ENCODE measurements at regions not wholly inside any gene's neighbourhood (a gene's known extent, or its start where the extent isn't known, plus 50 kb on each side); places are given as distances from the start of the nearest gene placed in this dataset.
"Not testable (repeated sequence)": the region's sequence is repeated elsewhere in the genome, so short reads cannot be mapped to it uniquely, and the experiment has no call there.

GRCh38 chrX:44767308-44767707, 76.5 kb upstream of the DUSP21 start:
- Mint-ChIP-seq H3K36me3 (ENCODE audit: low read depth) (no peaks in the 10 kb centered on the region), H3K4me1 (no peaks in the 10 kb centered on the region), H3K27ac (no peak overlapping the region), H3K27me3 (ENCODE audit: low read depth) (no peaks in the 10 kb centered on the region), H3K4me3 (no peak overlapping the region), H3K9me3 (peaks cover 15% of the 10 kb centered on the region)
- TF ChIP-seq CTCF (IDR thresholded peaks at IDR 0.05; ENCODE audit: unreplicated experiment in 3 of 3) = no peak

GRCh38 chrX:44765556-44765955, 78.3 kb upstream of the DUSP21 start:
- H3K27ac Mint-ChIP-seq = no peak overlapping the region
- no peak overlapping the region for H3K4me3 Mint-ChIP-seq
- no peaks in the 10 kb centered on the region for H3K27me3 Mint-ChIP-seq (ENCODE audit: low read depth)
- TF ChIP-seq CTCF (IDR thresholded peaks at IDR 0.05; ENCODE audit: unreplicated experiment in 3 of 3) = no peak
- H3K4me1 Mint-ChIP-seq = no peaks in the 10 kb centered on the region
- no peaks in the 10 kb centered on the region for H3K36me3 Mint-ChIP-seq (ENCODE audit: low read depth)
- peaks cover 19% of the 10 kb centered on the region for H3K9me3 Mint-ChIP-seq

- Mint-ChIP-seq H3K27me3 (ENCODE audit: low read depth) (no peaks in the 10 kb centered on the region), H3K9me3 (no peaks in the 10 kb centered on the region), H3K36me3 (ENCODE audit: low read depth) (no peaks in the 10 kb centered on the region), H3K4me3 (no peak overlapping the region), H3K27ac (no peak overlapping the region), H3K4me1 (no peaks in the 10 kb centered on the region)
- TF ChIP-seq CTCF (IDR thresholded peaks at IDR 0.05; ENCODE audit: unreplicated experiment in 3 of 3) = no peak
These were observed 95.9 kb upstream of the DUSP21 start for GRCh38 chrX:44747969-44748368.

- Mint-ChIP-seq H3K27ac (no peak overlapping the region), H3K9me3 (no peaks in the 10 kb centered on the region), H3K4me3 (no peak overlapping the region), H3K36me3 (ENCODE audit: low read depth) (no peaks in the 10 kb centered on the region), H3K27me3 (ENCODE audit: low read depth) (no peaks in the 10 kb centered on the region), H3K4me1 (no peaks in the 10 kb centered on the region)
- TF ChIP-seq CTCF (IDR thresholded peaks at IDR 0.05; ENCODE audit: unreplicated experiment in 3 of 3) = no peak
These were observed 96.5 kb upstream of the DUSP21 start for GRCh38 chrX:44747317-44747716.

- Mint-ChIP-seq H3K9me3 (no peaks in the 10 kb centered on the region), H3K27ac (no peak overlapping the region), H3K4me1 (no peaks in the 10 kb centered on the region), H3K4me3 (no peak overlapping the region), H3K36me3 (ENCODE audit: low read depth) (no peaks in the 10 kb centered on the region), H3K27me3 (ENCODE audit: low read depth) (no peaks in the 10 kb centered on the region)
- TF ChIP-seq CTCF (IDR thresholded peaks at IDR 0.05; ENCODE audit: unreplicated experiment in 3 of 3) = no peak
These were observed 99.0 kb upstream of the DUSP21 start for GRCh38 chrX:44744799-44745198.

GRCh38 chrX:44742480-44743155, 101.2 kb upstream of the DUSP21 start:
- TF ChIP-seq CTCF (IDR thresholded peaks at IDR 0.05; ENCODE audit: unreplicated experiment in 3 of 3) = no peak
- Mint-ChIP-seq H3K9me3 (peaks cover 10% of the 10 kb centered on the region), H3K4me3 (no peak overlapping the region), H3K4me1 (no peaks in the 10 kb centered on the region), H3K27ac (no peak overlapping the region), H3K36me3 (ENCODE audit: low read depth) (no peaks in the 10 kb centered on the region), H3K27me3 (ENCODE audit: low read depth) (no peaks in the 10 kb centered on the region)

- H3K27ac Mint-ChIP-seq, H3K9me3 Mint-ChIP-seq: not testable (repeated sequence)
These were observed 102.0 kb upstream of the DUSP21 start for GRCh38 chrX:44741859-44742258.

GRCh38 chrX:44741458-44741857, 102.4 kb upstream of the DUSP21 start:
- H3K36me3 Mint-ChIP-seq (ENCODE audit: low read depth); H3K27ac Mint-ChIP-seq; H3K27me3 Mint-ChIP-seq (ENCODE audit: low read depth); H3K4me3 Mint-ChIP-seq; H3K4me1 Mint-ChIP-seq; H3K9me3 Mint-ChIP-seq: not testable (repeated sequence)

More at GRCh38 chrX:44741859-44742258, 102.0 kb upstream of the DUSP21 start:
- not testable (repeated sequence) for H3K4me3 Mint-ChIP-seq; H3K4me1 Mint-ChIP-seq; H3K36me3 Mint-ChIP-seq (ENCODE audit: low read depth); H3K27me3 Mint-ChIP-seq (ENCODE audit: low read depth)

Measured in nephron (organoid).